HepG2 (cell line): ENCODE measurements at regions not wholly inside any gene's neighbourhood (a gene's known extent, or its start where the extent isn't known, plus 50 kb on each side); places are given as distances from the start of the nearest gene placed in this dataset.

Experiments
- CEBPZ ChIP-seq: IDR thresholded peaks from 2 replicates; pipeline ENCODE4 v1.6.1; 2012; ENCODE audit warnings: low read length, improper control_type of control experiment
- ZNF746 ChIP-seq: sonication (generic); formaldehyde crosslinking; IDR thresholded peaks from 2 replicates; pipeline ENCODE4 v1.8.0; 2022; ENCODE audit warnings: mild to moderate bottlenecking, missing genetic modification reagents

- no peak for TF ChIP-seq ZNF746 (CRISPR knock-in tag)
- no peak for TF ChIP-seq CEBPZ
Observed at GRCh38 chr9:26310294-26310693, 582.3 kb downstream of the CAAP1 start.
